ENCODE measurements at regions not wholly inside any gene's neighbourhood (a gene's known extent, or its start where the extent isn't known, plus 50 kb on each side); places are given as distances from the start of the nearest gene placed in this dataset.

DNA sequence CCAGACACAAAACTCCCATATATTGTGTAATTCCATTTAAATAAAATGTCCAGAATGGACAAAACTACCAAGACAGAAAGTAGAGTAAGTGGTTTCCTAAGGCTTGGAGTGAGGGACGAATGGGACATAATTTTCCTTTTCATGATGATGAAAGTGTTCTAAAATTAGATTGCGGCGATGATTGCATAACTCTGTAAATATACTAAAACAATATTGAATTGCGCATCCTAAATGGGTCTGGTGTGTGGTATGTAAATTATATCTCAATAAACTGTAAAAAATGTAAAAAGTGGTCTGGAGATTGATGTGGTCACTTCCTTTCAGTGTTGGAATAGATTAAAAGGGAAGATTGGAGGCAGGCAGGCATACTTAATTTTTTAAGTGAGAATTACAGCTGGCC, 105.9 kb upstream of the KCNAB1 start:
- Mint-ChIP-seq H3K4me1 (ENCODE audit: unreplicated experiment) (no peaks in the 10 kb centered on the region), H3K27me3 (ENCODE audit: unreplicated experiment) (no peaks in the 10 kb centered on the region), H3K36me3 (ENCODE audit: low read depth, unreplicated experiment) (no peaks in the 10 kb centered on the region), H3K4me3 (ENCODE audit: unreplicated experiment) (no peak overlapping the region), H3K9me3 (ENCODE audit: unreplicated experiment) (no peaks in the 10 kb centered on the region), H3K27ac (ENCODE audit: unreplicated experiment) (no peak overlapping the region)
- TF ChIP-seq, protein P1, sequence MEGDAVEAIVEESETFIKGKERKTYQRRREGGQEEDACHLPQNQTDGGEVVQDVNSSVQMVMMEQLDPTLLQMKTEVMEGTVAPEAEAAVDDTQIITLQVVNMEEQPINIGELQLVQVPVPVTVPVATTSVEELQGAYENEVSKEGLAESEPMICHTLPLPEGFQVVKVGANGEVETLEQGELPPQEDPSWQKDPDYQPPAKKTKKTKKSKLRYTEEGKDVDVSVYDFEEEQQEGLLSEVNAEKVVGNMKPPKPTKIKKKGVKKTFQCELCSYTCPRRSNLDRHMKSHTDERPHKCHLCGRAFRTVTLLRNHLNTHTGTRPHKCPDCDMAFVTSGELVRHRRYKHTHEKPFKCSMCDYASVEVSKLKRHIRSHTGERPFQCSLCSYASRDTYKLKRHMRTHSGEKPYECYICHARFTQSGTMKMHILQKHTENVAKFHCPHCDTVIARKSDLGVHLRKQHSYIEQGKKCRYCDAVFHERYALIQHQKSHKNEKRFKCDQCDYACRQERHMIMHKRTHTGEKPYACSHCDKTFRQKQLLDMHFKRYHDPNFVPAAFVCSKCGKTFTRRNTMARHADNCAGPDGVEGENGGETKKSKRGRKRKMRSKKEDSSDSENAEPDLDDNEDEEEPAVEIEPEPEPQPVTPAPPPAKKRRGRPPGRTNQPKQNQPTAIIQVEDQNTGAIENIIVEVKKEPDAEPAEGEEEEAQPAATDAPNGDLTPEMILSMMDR (IDR thresholded peaks at IDR 0.05; ENCODE audit: unreplicated experiment), result no peak
- DNase-seq (ENCODE audit: low spot score), result no peak

DNA sequence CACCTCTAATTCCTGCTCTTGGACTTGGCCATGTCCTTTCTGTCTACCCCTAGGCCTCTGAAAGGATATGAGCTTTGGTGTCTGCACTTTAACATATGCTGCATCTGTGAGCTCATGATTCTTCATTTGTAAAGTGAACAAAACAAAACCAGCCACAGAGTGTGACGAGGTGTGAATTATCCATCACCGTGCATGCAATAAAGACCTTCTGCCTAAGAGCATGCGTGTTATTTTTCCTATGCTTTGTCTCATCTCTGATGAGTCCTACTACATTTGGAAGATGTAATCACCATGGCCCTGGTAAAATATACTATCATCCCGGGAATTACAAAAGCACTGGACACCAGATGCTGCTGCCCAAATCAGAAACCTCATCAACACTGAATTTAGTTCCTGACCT, 103.5 kb upstream of the KCNAB1 start:
- Mint-ChIP-seq H3K27ac (ENCODE audit: unreplicated experiment) (no peak overlapping the region), H3K9me3 (ENCODE audit: unreplicated experiment) (no peaks in the 10 kb centered on the region), H3K4me3 (ENCODE audit: unreplicated experiment) (no peak overlapping the region), H3K4me1 (ENCODE audit: unreplicated experiment) (no peaks in the 10 kb centered on the region), H3K27me3 (ENCODE audit: unreplicated experiment) (no peaks in the 10 kb centered on the region), H3K36me3 (ENCODE audit: low read depth, unreplicated experiment) (no peaks in the 10 kb centered on the region)
- TF ChIP-seq, protein P1 (IDR thresholded peaks at IDR 0.05; ENCODE audit: unreplicated experiment), result no peak
- no peak for DNase-seq (ENCODE audit: low spot score)

DNA sequence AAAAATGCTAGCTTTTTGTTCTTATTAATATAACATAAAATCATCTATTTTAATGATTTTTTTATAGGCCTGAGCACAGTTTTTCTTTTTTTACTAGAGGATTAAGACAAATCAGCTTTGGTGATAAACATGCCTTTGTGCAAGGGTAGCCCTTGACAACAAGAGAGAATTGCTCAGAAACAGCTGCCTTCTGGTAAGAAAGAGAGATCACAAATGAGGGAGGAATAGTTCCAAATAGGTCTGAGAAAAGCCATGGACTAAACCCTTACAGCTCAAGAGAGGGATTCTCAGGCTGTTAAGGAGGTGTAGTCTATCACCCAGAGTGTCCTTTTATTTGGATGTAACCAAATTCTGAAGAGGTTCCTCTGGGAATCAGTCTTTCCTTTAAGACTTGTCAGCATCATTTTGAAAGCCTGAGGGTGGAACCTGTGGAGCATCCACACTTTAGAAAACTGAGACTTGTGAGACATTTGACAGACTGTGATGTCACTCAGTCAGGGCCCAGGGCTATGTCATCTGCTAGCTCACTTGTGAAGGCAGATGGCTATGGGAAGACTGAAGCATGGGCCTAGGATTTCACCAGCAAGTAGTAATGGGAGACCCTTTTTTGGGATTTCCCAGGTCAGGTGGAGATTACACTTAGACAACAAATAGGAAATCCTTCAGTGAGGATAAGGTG, 102.9 kb upstream of the KCNAB1 start:
- Mint-ChIP-seq H3K9me3 (ENCODE audit: unreplicated experiment) (no peaks in the 10 kb centered on the region), H3K27me3 (ENCODE audit: unreplicated experiment) (no peaks in the 10 kb centered on the region), H3K4me1 (ENCODE audit: unreplicated experiment) (no peaks in the 10 kb centered on the region)

DNA sequence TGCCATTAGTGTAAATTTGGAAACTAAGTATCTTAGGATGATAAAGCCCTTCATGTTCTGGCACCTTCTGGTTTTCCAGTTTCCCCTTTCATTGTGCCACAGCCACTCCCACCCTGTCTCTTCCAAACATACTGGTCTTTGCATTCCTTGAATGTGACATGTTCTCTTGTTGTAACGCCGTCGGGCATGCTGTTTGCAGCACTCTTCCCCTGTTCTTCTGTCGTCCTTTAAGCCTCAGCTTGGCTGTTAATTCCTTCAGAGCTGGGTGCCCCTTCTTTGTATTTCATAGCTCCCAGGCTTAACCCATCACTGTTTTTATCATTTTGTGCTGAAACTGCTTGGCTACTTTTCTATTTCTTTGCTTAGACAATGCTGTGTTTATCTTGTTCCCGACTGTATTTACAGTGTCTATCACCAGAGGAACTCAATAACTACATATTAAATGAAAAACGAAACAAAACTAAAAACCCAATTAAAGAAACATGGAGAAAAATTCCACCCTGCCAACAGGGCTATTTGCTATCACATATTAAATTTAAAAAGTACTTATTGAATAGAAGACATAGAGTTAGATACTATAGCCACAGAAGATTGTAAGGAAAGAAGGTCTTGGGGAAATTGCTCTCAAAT, 95.4 kb upstream of the KCNAB1 start:
- TF ChIP-seq, protein P1 (IDR thresholded peaks at IDR 0.05; ENCODE audit: unreplicated experiment), result no peak
- H3K36me3 Mint-ChIP-seq (ENCODE audit: low read depth, unreplicated experiment), result no peaks in the 10 kb centered on the region
- H3K27ac Mint-ChIP-seq (ENCODE audit: unreplicated experiment), result no peak overlapping the region
- H3K27me3 Mint-ChIP-seq (ENCODE audit: unreplicated experiment), result no peaks in the 10 kb centered on the region
- no peak overlapping the region for H3K4me3 Mint-ChIP-seq (ENCODE audit: unreplicated experiment)
- DNase-seq (ENCODE audit: low spot score), result no peak
- H3K4me1 Mint-ChIP-seq (ENCODE audit: unreplicated experiment), result peaks cover 4% of the 10 kb centered on the region
- H3K9me3 Mint-ChIP-seq (ENCODE audit: unreplicated experiment), result no peaks in the 10 kb centered on the region

More for the DNA sequence above, 102.9 kb upstream of the KCNAB1 start:
- DNase-seq (ENCODE audit: low spot score), result no peak
- Mint-ChIP-seq H3K4me3 (ENCODE audit: unreplicated experiment) (no peak overlapping the region), H3K36me3 (ENCODE audit: low read depth, unreplicated experiment) (no peaks in the 10 kb centered on the region), H3K27ac (ENCODE audit: unreplicated experiment) (no peak overlapping the region)
- TF ChIP-seq, protein P1 (IDR thresholded peaks at IDR 0.05; ENCODE audit: unreplicated experiment), result no peak

DNA sequence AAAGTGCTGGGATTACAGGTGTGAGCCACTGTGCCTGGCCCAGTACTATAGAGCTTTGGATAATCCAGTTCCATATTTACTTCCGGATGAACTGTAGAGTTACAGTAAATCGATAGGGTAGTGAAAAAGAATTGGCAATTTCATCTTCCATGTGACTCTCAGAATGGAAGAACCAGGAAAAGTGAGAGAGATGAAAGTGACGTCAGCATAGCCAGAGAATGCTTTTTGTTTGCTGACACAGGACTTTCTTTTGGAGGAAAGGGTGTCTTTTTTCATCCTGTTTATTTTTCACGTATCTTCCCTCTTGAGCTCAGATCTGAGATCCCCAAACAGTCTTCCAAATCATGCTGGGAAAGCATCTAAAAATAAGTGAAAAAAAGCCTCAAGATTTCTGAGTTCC, 91.2 kb upstream of the KCNAB1 start:
- no peaks in the 10 kb centered on the region for H3K36me3 Mint-ChIP-seq (ENCODE audit: low read depth, unreplicated experiment)
- TF ChIP-seq, protein P1 (IDR thresholded peaks at IDR 0.05; ENCODE audit: unreplicated experiment), result no peak
- no peak overlapping the region for H3K27ac Mint-ChIP-seq (ENCODE audit: unreplicated experiment)
- DNase-seq (ENCODE audit: low spot score), result no peak
- H3K27me3 Mint-ChIP-seq (ENCODE audit: unreplicated experiment), result no peaks in the 10 kb centered on the region
- H3K9me3 Mint-ChIP-seq (ENCODE audit: unreplicated experiment), result no peaks in the 10 kb centered on the region
- H3K4me3 Mint-ChIP-seq (ENCODE audit: unreplicated experiment), result no peak overlapping the region
- peaks cover 10% of the 10 kb centered on the region for H3K4me1 Mint-ChIP-seq (ENCODE audit: unreplicated experiment)

Measured in endothelial cell (in vitro differentiated cells).